T-helper 2 cell treated with Interferon-gamma antibody and Interleukin-4, amounts not matched to agents 5 μg/mL and 100 μg/mL, for 36 hours (primary cell): ENCODE measurements at regions not wholly inside any gene's neighbourhood (a gene's known extent, or its start where the extent isn't known, plus 50 kb on each side); places are given as distances from the start of the nearest gene placed in this dataset.
A peak's percentile ranks its signal among the peaks of the same experiment; 100 is the strongest.

ENCODE experiments used
- DNase-seq: peaks from one replicate; pipeline ENCODE4 v3.0.0; 2021; ENCODE audit warnings: low spot score
- H3K27ac Mint-ChIP-seq: one replicate; pipeline ENCODE4 v1.8.0; 2021; ENCODE audit warnings: mild to moderate bottlenecking, mixed read lengths
- H3K27me3 Mint-ChIP-seq: one replicate; pipeline ENCODE4 v1.8.0; 2021; ENCODE audit warnings: low read depth, mixed read lengths
- H3K36me3 Mint-ChIP-seq: one replicate; pipeline ENCODE4 v1.8.0; 2021; ENCODE audit warnings: low read depth, mixed read lengths
- H3K4me1 Mint-ChIP-seq: one replicate; pipeline ENCODE4 v1.8.0; 2021; ENCODE audit warnings: low read depth, mixed read lengths
- H3K4me3 Mint-ChIP-seq: one replicate; pipeline ENCODE4 v1.8.0; 2022; ENCODE audit warnings: mild to moderate bottlenecking, moderate library complexity, mixed read lengths
- H3K9me3 Mint-ChIP-seq: one replicate; pipeline ENCODE4 v1.8.0; 2021; ENCODE audit warnings: mixed read lengths

DNA sequence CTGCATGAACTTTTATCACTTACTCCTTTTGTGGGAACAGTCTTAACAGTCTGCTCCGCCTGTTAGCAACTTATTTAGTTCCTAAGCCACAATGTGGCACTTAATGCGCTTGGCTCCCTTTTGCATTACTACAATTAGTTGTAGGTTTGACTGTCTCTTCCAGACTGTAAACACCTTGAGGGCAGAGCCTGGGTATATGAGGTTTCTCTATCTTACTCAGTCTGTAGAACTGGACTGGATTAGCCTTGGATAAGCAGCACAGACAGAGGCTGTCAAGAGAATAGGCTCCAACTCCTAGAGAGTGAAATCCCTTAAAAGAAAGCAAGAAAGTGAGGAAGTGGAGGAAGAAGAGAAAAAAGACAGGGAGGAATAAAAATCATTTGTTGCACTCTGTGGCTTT, 268.3 kb upstream of the MAF start:
- Mint-ChIP-seq H3K4me3 (no peak overlapping the region), H3K36me3 (no peaks in the 10 kb centered on the region), H3K9me3 (no peaks in the 10 kb centered on the region), H3K27ac (no peak overlapping the region), H3K27me3 (peaks cover 8% of the 10 kb centered on the region), H3K4me1 (peaks cover 3% of the 10 kb centered on the region)
- no peak for DNase-seq

DNA sequence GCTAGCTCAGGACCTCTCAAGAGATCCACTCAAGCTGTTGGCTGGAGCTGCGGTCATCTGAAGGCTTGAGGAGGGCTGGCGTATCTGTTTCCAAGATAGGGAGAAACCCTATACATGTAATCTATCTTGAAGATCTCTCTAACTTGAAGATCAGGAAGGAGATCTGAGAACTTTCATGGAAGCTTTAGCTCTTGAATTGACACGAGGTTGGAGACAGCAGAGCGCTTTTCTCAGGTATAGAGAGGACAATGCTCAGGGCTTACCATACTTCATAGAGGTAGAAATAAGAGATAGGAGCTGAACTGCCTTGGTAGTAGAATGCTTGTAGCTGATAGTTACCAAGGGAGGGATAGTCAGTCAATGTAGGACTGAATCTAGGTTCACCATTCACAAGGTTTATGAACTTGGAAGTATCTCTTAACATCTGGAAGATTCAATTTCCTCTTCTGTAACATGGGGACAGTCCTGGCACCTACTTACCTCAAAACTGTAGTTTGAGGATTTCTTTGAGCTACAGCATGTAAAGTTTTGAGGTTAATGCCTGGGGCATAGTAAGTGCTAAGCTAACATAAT, 267.0 kb upstream of the MAF start:
- H3K4me3 Mint-ChIP-seq, result no peak overlapping the region

DNA sequence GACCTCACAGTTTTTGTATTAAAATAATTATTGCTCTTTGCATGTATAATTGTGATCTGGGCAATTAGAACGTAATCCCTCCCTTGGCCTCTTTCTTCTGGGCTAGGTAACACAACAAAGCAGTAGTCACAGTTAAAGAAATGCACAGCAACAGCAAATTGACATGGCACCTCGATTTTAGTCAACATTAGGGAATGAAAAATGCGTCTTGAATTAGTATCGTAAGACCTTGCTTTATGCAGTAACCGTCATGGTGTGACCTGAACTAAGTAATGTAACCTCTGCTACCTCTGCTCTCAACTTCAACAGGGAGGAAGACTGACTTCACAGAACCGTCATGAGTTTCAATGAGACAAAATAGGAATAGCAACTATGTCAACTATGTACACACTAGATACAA, 265.4 kb upstream of the MAF start:
- H3K36me3 Mint-ChIP-seq, result no peaks in the 10 kb centered on the region
- H3K4me1 Mint-ChIP-seq, result peaks cover 7% of the 10 kb centered on the region
- H3K4me3 Mint-ChIP-seq, result no peak overlapping the region
- peaks cover 11% of the 10 kb centered on the region for H3K27me3 Mint-ChIP-seq
- no peaks in the 10 kb centered on the region for H3K9me3 Mint-ChIP-seq
- no peak for DNase-seq
- H3K27ac Mint-ChIP-seq, result no peak overlapping the region

More for the DNA sequence above, 267.0 kb upstream of the MAF start:
- H3K27me3 Mint-ChIP-seq, result peaks cover 11% of the 10 kb centered on the region
- peaks cover 7% of the 10 kb centered on the region for H3K4me1 Mint-ChIP-seq
- H3K27ac Mint-ChIP-seq, result no peak overlapping the region
- H3K9me3 Mint-ChIP-seq, result no peaks in the 10 kb centered on the region
- no peak for DNase-seq
- H3K36me3 Mint-ChIP-seq, result no peaks in the 10 kb centered on the region

DNA sequence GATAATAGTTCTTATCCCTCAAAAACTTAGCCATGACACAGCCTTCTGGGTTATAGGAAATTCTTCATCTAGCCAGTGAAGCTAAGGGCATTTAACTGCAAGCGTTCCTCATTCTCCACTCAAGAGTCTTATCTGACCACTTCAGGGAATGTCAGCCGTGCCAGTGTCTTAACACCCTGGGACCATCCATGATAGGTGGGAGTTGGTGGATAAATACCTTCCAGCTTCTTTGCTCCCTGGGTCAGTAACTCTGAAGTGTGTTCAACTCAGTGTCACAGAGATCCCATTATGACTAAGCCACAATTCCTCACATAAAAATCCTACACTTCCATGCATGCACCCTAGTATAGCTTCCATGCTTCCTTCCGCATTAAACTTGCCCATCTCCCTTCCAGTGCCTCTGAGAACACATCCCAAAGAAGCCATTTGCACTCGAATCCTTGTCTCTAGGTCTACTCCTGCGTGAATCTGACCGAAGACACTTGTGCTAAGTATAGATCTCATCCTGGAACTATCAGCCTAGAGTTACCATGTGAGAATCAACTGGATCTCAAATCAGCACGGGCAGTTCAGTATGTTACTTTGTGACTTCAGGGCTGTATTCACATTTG, 264.3 kb upstream of the MAF start:
- no peaks in the 10 kb centered on the region for H3K36me3 Mint-ChIP-seq
- no peak for DNase-seq
- no peak overlapping the region for H3K4me3 Mint-ChIP-seq
- no peaks in the 10 kb centered on the region for H3K9me3 Mint-ChIP-seq
- H3K4me1 Mint-ChIP-seq, result peaks cover 7% of the 10 kb centered on the region
- H3K27ac Mint-ChIP-seq, result no peak overlapping the region
- peaks cover 11% of the 10 kb centered on the region for H3K27me3 Mint-ChIP-seq

DNA sequence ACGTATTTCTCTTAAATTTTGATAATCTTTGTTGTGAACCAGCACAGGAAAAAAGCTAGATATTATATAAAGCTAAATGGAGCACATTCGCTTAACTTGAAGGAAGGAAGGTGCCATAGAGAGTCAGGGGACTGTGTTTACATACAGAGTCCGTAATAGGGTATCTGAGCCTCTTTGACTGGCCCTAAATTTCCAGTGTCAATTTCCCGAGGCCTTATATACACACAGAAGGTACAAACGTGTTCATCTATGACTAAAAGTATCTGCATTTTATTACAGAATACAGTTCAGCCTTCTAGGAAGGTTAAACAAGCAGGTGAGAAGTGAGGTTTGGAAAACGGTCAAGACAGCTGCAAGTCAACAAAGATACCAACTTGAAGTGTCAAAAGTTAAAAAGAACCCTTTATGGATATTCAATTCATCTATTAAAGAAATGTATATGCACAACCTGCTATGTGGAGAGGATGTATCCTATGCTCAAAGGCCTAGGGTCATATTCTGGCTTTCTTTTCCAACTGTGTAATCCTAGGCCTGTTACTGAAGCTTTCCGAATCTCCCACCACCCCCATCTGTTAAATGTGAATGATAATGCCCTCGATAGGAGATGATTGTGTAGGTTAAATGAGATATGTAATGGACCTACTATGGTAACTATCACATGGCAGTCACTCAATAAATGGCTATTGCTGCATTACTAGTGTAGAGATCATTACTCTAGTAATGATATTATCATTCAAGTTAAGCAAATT, 263.7 kb upstream of the MAF start:
- Mint-ChIP-seq H3K27ac (no peak overlapping the region), H3K36me3 (no peaks in the 10 kb centered on the region), H3K9me3 (no peaks in the 10 kb centered on the region), H3K4me3 (no peak overlapping the region), H3K4me1 (peaks cover 7% of the 10 kb centered on the region), H3K27me3 (peaks cover 11% of the 10 kb centered on the region)
- DNase-seq, result no peak

DNA sequence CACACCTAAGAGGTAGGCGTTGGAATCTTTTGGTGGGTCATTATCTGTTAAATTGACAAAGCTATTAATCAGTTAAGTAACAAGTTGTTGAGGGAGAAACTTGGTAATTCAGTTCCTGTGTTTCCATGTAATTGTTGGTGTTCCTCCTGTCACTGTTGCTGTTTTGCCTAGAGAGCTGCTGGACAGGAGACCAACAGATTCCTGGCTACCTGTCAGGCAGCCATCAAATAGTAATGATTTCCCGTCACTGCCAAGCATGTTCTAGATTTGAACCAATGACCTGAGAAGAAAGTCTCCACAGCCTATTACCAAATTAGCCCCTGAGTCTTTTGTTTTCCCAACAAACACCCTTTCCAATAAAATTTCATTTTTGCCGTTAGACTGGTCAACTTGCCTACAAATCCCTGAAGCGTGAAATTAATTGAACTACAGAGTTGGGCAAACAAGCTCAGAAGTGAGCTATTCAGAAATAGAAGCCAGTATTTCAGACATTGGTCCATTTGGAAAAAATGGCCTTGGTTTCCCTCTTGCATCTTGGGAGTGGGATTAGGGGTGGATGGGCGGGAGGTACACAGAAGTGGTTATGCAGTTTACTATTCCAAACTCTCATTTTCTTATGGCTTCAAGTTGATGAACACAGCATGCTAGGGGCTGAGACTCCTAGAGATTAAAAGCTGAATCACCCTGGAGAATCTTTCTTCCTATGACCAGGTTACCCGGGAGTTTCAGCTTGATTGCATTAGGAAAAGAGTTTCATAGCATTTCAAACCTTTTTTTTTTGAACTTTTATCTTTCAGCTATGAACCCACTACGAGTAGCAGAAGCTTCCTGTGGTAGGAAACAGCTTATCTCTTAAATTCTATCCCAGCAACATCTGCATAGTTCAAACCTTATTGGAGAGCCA, 262.8 kb upstream of the MAF start:
- no peak overlapping the region for H3K27ac Mint-ChIP-seq
- DNase-seq, result no peak
- no peak overlapping the region for H3K4me3 Mint-ChIP-seq
- H3K9me3 Mint-ChIP-seq, result no peaks in the 10 kb centered on the region
- peaks cover 7% of the 10 kb centered on the region for H3K4me1 Mint-ChIP-seq
- H3K36me3 Mint-ChIP-seq, result no peaks in the 10 kb centered on the region
- peaks cover 11% of the 10 kb centered on the region for H3K27me3 Mint-ChIP-seq

DNA sequence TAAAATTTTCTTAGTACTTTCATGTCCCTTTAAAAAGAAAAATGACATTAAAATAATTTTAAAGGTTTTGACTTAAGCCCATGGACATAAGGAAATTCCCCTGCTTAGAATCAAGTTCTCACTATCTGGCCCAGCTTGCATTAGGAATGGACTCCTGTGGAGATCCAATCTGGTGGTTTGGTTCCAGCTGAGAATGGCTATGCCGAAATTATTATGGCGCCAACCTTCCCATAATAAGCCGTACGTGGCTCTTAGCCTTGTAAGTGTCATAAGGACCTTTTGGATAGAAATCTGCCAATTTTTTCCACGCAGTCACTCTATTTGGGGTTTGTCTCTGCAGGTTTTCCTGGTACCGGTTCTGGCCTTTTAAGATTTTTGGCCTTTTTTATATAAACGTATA, 262.1 kb upstream of the MAF start:
- no peak for DNase-seq
- peaks cover 7% of the 10 kb centered on the region for H3K4me1 Mint-ChIP-seq
- H3K27me3 Mint-ChIP-seq, result peaks cover 10% of the 10 kb centered on the region
- no peak overlapping the region for H3K27ac Mint-ChIP-seq
- no peaks in the 10 kb centered on the region for H3K36me3 Mint-ChIP-seq
- no peak overlapping the region for H3K4me3 Mint-ChIP-seq
- H3K9me3 Mint-ChIP-seq, result no peaks in the 10 kb centered on the region

DNA sequence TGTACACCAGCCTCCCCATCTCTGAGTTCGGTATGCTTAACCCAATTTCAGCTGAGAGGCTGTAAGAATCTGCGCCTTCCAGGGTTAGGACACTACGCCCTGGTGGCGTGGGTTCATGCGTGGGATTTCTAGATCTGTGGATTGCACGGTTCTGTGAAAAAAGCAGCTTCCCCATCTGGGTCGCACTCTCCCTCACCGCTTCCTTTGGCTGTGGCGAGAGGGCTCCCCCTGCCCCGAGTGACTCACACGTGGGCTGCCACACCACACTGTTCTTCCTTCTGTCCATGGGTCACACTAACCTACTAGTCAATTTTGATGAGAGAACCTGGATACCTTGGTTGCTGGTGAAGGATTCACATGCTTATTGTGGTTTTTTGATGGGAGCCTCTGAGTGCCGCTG, 256.0 kb upstream of the MAF start:
- peaks cover 2% of the 10 kb centered on the region for H3K36me3 Mint-ChIP-seq
- DNase-seq, result no peak
- no peak overlapping the region for H3K27ac Mint-ChIP-seq
- H3K9me3 Mint-ChIP-seq, result peaks cover 46% of the 10 kb centered on the region
- peaks cover 4% of the 10 kb centered on the region for H3K4me1 Mint-ChIP-seq
- H3K4me3 Mint-ChIP-seq, result no peak overlapping the region
- H3K27me3 Mint-ChIP-seq, result no peaks in the 10 kb centered on the region

DNA sequence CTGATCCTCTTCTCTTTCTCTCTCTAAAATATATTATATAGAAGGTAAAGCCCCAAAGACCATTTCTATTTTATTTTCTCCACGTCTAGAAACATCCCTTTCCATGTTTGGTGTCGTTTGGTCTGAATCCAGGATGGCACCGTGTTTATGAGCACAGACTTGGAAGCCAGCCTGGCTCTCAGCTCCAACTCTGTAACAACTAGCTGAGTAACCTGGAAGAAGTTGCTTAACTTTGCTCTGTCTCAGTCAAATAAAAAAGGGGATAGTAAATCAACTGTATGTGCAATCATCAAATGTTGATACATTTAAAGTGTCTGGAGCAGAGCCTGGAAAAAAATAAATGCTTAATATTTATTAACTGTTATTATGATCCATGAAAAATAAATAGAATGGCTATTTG, 249.8 kb upstream of the MAF start:
- Mint-ChIP-seq H3K27ac (no peak overlapping the region), H3K27me3 (no peaks in the 10 kb centered on the region), H3K4me3 (no peak overlapping the region), H3K36me3 (peaks cover 1% of the 10 kb centered on the region), H3K9me3 (peaks cover 37% of the 10 kb centered on the region), H3K4me1 (peaks cover 16% of the 10 kb centered on the region)
- no peak for DNase-seq

DNA sequence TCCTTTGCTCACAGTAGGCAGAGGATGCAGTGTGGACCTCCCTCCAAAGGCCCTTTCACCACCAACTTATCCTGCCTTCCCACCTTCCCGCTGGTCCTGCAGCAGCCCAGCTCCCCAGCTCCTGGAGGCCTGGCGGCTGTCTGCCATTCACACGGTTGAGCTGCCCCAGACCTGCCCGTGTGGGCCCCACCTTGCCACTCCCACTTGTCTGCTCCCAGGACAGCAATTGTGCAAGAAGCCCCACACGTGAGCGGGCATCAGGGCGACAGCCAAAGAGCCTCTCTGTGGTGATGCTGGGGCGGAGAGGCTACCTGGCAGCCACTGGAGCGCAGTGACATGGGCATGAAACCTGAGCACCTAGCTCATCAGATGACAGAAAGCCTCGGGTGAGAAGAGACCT, 248.6 kb upstream of the MAF start:
- H3K4me3 Mint-ChIP-seq, result no peak overlapping the region
- no peaks in the 10 kb centered on the region for H3K27me3 Mint-ChIP-seq
- peaks cover 26% of the 10 kb centered on the region for H3K4me1 Mint-ChIP-seq
- no peak overlapping the region for H3K27ac Mint-ChIP-seq
- no peaks in the 10 kb centered on the region for H3K36me3 Mint-ChIP-seq
- H3K9me3 Mint-ChIP-seq, result peaks cover 25% of the 10 kb centered on the region
- DNase-seq, result no peak

DNA sequence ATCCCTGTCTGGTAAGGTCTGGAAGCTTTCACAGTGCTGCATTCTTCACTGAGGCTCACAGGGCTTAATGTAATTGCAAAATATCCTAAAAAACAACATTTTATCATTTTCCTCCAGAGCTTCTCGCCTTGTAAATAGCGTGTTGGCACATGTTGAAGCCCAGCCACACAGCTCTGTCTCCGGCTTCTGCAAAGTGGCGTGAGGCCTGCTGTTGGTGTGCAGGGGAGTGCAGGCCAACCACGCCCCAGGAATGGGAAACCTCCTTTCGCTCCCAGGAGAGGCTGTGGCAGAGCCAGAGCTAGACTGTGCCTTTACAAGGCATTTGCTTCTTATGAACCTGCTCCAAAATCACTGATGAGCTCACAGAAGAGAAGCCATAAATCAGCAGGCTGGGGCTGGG, 248.2 kb upstream of the MAF start:
- H3K27ac Mint-ChIP-seq, result no peak overlapping the region
- no peaks in the 10 kb centered on the region for H3K36me3 Mint-ChIP-seq
- DNase-seq, result no peak
- H3K9me3 Mint-ChIP-seq, result peaks cover 21% of the 10 kb centered on the region
- H3K4me3 Mint-ChIP-seq, result no peak overlapping the region
- H3K4me1 Mint-ChIP-seq, result peaks cover 30% of the 10 kb centered on the region
- H3K27me3 Mint-ChIP-seq, result no peaks in the 10 kb centered on the region

DNA sequence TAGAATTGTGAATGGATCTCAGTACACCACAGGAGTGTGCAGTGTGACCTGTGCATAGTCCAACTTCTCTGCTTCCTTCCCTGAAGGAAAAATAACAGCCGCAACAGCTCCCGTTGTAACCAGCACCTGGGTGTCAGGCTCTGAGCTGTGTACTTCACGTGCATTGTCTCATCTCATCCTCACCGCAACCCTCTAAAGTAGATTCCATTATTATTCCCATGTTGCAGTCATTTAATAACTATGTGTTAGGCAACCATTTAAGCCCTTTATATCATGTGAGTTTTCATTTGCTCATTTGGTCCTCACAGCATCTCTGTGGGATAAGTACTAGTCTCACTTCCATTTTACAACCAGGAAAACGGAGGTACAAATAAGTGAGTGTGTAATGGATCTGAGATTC, 247.0 kb upstream of the MAF start:
- Mint-ChIP-seq H3K27ac (no peak overlapping the region), H3K4me1 (peaks cover 37% of the 10 kb centered on the region), H3K36me3 (no peaks in the 10 kb centered on the region)

DNA sequence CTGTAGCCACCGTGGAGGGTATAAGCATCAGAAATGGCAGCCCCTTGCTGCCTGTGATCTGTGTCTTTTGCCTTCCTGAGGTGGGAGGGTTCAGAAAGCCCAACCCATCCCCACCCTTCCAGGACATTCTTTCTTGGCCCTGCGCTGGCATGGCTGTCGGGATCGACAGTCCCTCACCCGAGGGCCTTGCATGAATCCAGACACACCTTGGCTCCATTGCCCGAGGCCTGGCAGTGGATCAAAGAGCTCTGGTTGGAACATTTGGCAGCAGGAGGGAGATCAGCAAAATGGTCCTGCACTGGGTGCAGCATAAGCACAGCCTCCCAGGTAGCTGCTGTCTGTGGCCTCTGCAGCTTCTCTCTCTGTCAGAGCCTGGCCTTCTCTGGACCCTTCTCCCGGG, 246.6 kb upstream of the MAF start:
- peaks cover 37% of the 10 kb centered on the region for H3K4me1 Mint-ChIP-seq
- H3K27ac Mint-ChIP-seq, result no peak overlapping the region
- DNase-seq, result no peak
- peaks cover 14% of the 10 kb centered on the region for H3K9me3 Mint-ChIP-seq
- H3K27me3 Mint-ChIP-seq, result no peaks in the 10 kb centered on the region
- H3K36me3 Mint-ChIP-seq, result no peaks in the 10 kb centered on the region
- no peak overlapping the region for H3K4me3 Mint-ChIP-seq

More for the DNA sequence above, 247.0 kb upstream of the MAF start:
- Mint-ChIP-seq H3K9me3 (peaks cover 15% of the 10 kb centered on the region), H3K27me3 (no peaks in the 10 kb centered on the region), H3K4me3 (no peak overlapping the region)
- DNase-seq, result no peak

DNA sequence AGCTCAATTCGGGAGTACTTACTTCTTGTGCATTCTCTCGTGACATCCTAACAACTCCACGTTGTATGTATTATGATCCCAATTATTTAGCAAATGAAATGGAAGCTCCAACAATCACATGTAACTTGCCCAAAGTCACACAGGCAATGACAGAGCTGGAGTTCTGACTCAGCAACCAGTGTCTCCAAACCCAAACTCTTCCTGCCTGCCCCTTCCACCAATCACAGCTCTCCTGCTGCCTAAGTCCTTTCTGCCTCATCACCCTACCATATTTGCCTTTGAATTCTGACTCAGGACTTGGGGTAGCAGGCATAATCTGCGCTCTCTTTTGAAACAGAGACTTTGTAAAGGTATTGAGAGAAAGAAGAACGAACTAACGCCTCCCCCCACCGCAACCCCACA, 245.2 kb upstream of the MAF start:
- Mint-ChIP-seq H3K27me3 (peaks cover 2% of the 10 kb centered on the region), H3K4me3 (peak overlapping the region; percentile 54)

More for the DNA sequence above, 245.2 kb upstream of the MAF start:
- peaks cover 9% of the 10 kb centered on the region for H3K9me3 Mint-ChIP-seq
- DNase-seq, result peak; percentile 10
- peak overlapping the region; percentile 66 for H3K27ac Mint-ChIP-seq
- H3K36me3 Mint-ChIP-seq, result no peaks in the 10 kb centered on the region
- peaks cover 35% of the 10 kb centered on the region for H3K4me1 Mint-ChIP-seq
